Fibroblast of pulmonary artery (primary cell): ENCODE measurements at regions not wholly inside any gene's neighbourhood (a gene's known extent, or its start where the extent isn't known, plus 50 kb on each side); places are given as distances from the start of the nearest gene placed in this dataset.

ENCODE experiments used
- DNase-seq: peaks from one replicate; pipeline ENCODE4 v3.0.0-alpha.2; 2010; ENCODE audit warnings: low read depth
- H3K4me3 ChIP-seq: replicated peaks from 2 replicates; pipeline ENCODE4 v1.5.1; 2011; ENCODE audit warnings: low read depth, mild to moderate bottlenecking, control low read depth, low read length, moderate library complexity
- TF ChIP-seq, protein P1 (sequence below): IDR thresholded peaks from 2 replicates; pipeline ENCODE4 v1.5.1; 2011; ENCODE audit warnings: mild to moderate bottlenecking, control low read depth, low read length, inconsistent platforms; ENCODE audit errors: missing control alignments

DNA sequence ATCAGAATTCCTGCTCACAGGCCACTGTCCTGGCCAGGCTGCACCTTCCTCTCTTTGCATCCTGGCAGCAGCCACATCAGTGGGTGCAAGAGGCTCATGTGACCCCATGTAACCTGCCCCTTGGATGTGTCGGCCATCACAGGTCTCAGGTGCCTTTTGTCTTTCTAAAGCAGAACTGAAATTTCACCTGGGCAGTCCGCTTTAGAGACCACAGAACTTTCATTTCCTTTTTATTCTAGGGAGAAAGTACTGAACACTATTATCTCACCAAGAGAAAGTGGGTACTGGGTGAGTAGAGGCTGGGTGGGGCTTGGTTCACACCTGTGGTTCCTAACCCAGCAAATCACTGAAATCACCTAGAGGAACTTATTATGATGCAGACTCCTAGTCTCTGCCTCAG lies 51.7 kb upstream of the NUP160 start:
- H3K4me3 ChIP-seq = no peak overlapping the region
- TF ChIP-seq, protein P1, sequence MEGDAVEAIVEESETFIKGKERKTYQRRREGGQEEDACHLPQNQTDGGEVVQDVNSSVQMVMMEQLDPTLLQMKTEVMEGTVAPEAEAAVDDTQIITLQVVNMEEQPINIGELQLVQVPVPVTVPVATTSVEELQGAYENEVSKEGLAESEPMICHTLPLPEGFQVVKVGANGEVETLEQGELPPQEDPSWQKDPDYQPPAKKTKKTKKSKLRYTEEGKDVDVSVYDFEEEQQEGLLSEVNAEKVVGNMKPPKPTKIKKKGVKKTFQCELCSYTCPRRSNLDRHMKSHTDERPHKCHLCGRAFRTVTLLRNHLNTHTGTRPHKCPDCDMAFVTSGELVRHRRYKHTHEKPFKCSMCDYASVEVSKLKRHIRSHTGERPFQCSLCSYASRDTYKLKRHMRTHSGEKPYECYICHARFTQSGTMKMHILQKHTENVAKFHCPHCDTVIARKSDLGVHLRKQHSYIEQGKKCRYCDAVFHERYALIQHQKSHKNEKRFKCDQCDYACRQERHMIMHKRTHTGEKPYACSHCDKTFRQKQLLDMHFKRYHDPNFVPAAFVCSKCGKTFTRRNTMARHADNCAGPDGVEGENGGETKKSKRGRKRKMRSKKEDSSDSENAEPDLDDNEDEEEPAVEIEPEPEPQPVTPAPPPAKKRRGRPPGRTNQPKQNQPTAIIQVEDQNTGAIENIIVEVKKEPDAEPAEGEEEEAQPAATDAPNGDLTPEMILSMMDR = no peak
- DNase-seq = no peak
